HCT116 (cell line): ENCODE measurements at regions not wholly inside any gene's neighbourhood (a gene's known extent, or its start where the extent isn't known, plus 50 kb on each side); places are given as distances from the start of the nearest gene placed in this dataset.

Experiments used
- ATAC-seq: fragments of 200-7000 bp; cut with Tn5 transposase; 2 replicates; pipeline ENCODE4 v1.9.1; 2020; ENCODE audit warnings: mild to moderate bottlenecking, moderate library complexity
- BruUV-seq: library from RNA; stranded (reverse); fragments of 400-500 nt; replicated peaks from 2 replicates; lab custom pipeline; 2021; lab: Mats Ljungman, UMichigan
- CTCF ChIA-PET: fragments of 300-600 bp; sonication (Branson Sonifier 250); formaldehyde crosslinking; loops from one replicate; lab custom pipeline; 2021; ENCODE audit warnings: antibody characterized with exemption; lab: Charles Lee
- POLR2A ChIA-PET: fragments of 300-600, 350-600 bp; sonication (Branson Sonifier 250); formaldehyde crosslinking; loops from one replicate; lab custom pipeline; 2021; ENCODE audit warnings: antibody characterized with exemption; lab: Charles Lee
- RAD21 ChIA-PET, 2 experiments: fragments of 300-600 bp; sonication (Branson Sonifier 250); formaldehyde crosslinking; loops; one replicate each; lab custom pipeline; 2023; ENCODE audit warnings: low total read pairs in 2 of 2; ENCODE audit not compliant: uncharacterized antibody in 2 of 2, unreplicated experiment in 2 of 2, low non-redundant PET in 1 of 2; lab: Charles Lee
- DNase-seq: peaks from one replicate; pipeline ENCODE4 v3.0.0-alpha.2; 2010; ENCODE audit warnings: low read depth, low spot score
- H2AFZ ChIP-seq: fragments of 200-600 bp; shearing (Covaris generic), sonication (generic); 2 replicates; pipeline ENCODE4 v1.6.1; 2017; ENCODE audit warnings: low read depth, mixed run types, mixed read lengths, antibody characterized with exemption, low read length; ENCODE audit not compliant: poor library complexity, severe bottlenecking
- H3K27ac ChIP-seq: 2 replicates; pipeline ENCODE4 v1.5.1; 2012; ENCODE audit warnings: low read depth, low read length
- H3K27me3 ChIP-seq: fragments of 200-600 bp; sonication (generic); 2 replicates; pipeline ENCODE4 v1.6.1; 2016; ENCODE audit warnings: mixed run types, low read length, mixed read lengths; ENCODE audit not compliant: insufficient read depth
- H3K36me3 ChIP-seq, 2 experiments: fragments of 200-500 bp in 1 of 2; fragments of 200-600 bp in 1 of 2; sonication (Bioruptor generic) in 1 of 2; sonication (generic) in 1 of 2; 2 replicates each; pipeline versions ENCODE4 v1.5.1 to v1.6.1; 2014 to 2016; ENCODE audit warnings: low read length in 2 of 2, inconsistent platforms in 1 of 2, mixed read lengths in 1 of 2, mixed run types in 1 of 2; ENCODE audit not compliant: insufficient read depth in 2 of 2, control insufficient read depth in 1 of 2
- H3K4me1 ChIP-seq, 2 experiments: fragments of 200-600 bp in 1 of 2; sonication (generic) in 1 of 2; 2 replicates each; pipeline versions ENCODE4 v1.5.1 to v1.6.1; 2012 to 2017; ENCODE audit warnings: low read length in 2 of 2, inconsistent platforms in 1 of 2, mild to moderate bottlenecking in 1 of 2, mixed read lengths in 1 of 2, mixed run types in 1 of 2, moderate library complexity in 1 of 2; ENCODE audit not compliant: insufficient read depth in 2 of 2, control insufficient read depth in 1 of 2
- H3K4me2 ChIP-seq: fragments of 200-600 bp; sonication (generic); 2 replicates; pipeline ENCODE4 v1.6.1; 2017; ENCODE audit warnings: mixed run types, low read length, mixed read lengths
- H3K4me3 ChIP-seq, 2 experiments: fragments of 200-600 bp in 1 of 2; sonication (generic) in 1 of 2; replicated peaks in 1 of 2; 2 replicates each; pipeline ENCODE4 v1.5.1; 2011 to 2016; ENCODE audit warnings: low read length in 2 of 2, control low read depth in 1 of 2, low read depth in 1 of 2, mild to moderate bottlenecking in 1 of 2, mixed read lengths in 1 of 2, mixed run types in 1 of 2
- H3K79me2 ChIP-seq: fragments of 200-600 bp; sonication (generic); 2 replicates; pipeline ENCODE4 v1.6.1; 2017; ENCODE audit warnings: mild to moderate bottlenecking, mixed run types, low read length, moderate library complexity, mixed read lengths; ENCODE audit not compliant: insufficient read depth
- H3K9ac ChIP-seq: fragments of 200-600 bp; sonication (generic); 2 replicates; pipeline ENCODE4 v1.6.1; 2016; ENCODE audit warnings: low read length, mixed read lengths
- H3K9me2 ChIP-seq: fragments of 200-600 bp; sonication (generic), shearing (Covaris generic); 2 replicates; pipeline ENCODE4 v1.6.1; 2017; ENCODE audit warnings: mixed run types, mild to moderate bottlenecking, moderate library complexity; ENCODE audit not compliant: insufficient read depth
- H3K9me3 ChIP-seq, 2 experiments: fragments of 200-500 bp in 1 of 2; fragments of 200-600 bp in 1 of 2; sonication (Bioruptor generic) in 1 of 2; sonication (generic) in 1 of 2; 2 replicates each; pipeline ENCODE4 v1.6.1; 2014 to 2017; ENCODE audit warnings: low read length in 2 of 2, mixed read lengths in 2 of 2, inconsistent platforms in 1 of 2, low read depth in 1 of 2, mild to moderate bottlenecking in 1 of 2, mixed run types in 1 of 2, moderate library complexity in 1 of 2; ENCODE audit not compliant: control insufficient read depth in 1 of 2, insufficient read depth in 1 of 2
- H4K20me1 ChIP-seq: fragments of 200-600 bp; sonication (generic), shearing (Covaris generic); 2 replicates; pipeline ENCODE4 v1.6.1; 2017; ENCODE audit warnings: mixed run types, mild to moderate bottlenecking, moderate library complexity; ENCODE audit not compliant: insufficient read depth
- ATF3 ChIP-seq: IDR thresholded peaks from 2 replicates; pipeline ENCODE4 v1.6.1; 2012
- CBX3 ChIP-seq: IDR thresholded peaks from 2 replicates; pipeline ENCODE4 v1.6.1; 2012; ENCODE audit warnings: low read depth
- CEBPB ChIP-seq: IDR thresholded peaks from 2 replicates; pipeline ENCODE4 v1.6.1; 2012; ENCODE audit warnings: low read depth
- CTCF ChIP-seq, 3 experiments: fragments of 200-600 bp in 1 of 3; sonication (generic) in 1 of 3; IDR thresholded peaks in 2 of 3; conservative IDR thresholded peaks in 1 of 3; 2 replicates each; pipeline ENCODE4 v1.5.1; 2012 to 2017; ENCODE audit warnings: low read depth in 2 of 3, low read length in 2 of 3, antibody characterized with exemption in 1 of 3, borderline replicate concordance in 1 of 3, control low read depth in 1 of 3, mild to moderate bottlenecking in 1 of 3, mixed read lengths in 1 of 3, mixed run types in 1 of 3, moderate library complexity in 1 of 3; ENCODE audit not compliant: insufficient read depth in 1 of 3
- EGR1 ChIP-seq: IDR thresholded peaks from 2 replicates; pipeline ENCODE4 v1.6.1; 2012; ENCODE audit warnings: low read depth
- ELF1 ChIP-seq: IDR thresholded peaks from 2 replicates; pipeline ENCODE4 v1.6.1; 2012; ENCODE audit warnings: low read depth, borderline replicate concordance
- EZH2 ChIP-seq: fragments of 200-600 bp; sonication (generic); IDR thresholded peaks from 2 replicates; pipeline ENCODE4 v1.6.1; 2017; ENCODE audit warnings: antibody characterized with exemption, mixed run types
- EZH2phosphoT487 ChIP-seq: fragments of 200-600 bp; IDR thresholded peaks from 2 replicates; pipeline ENCODE4 v1.6.1; 2018; ENCODE audit warnings: antibody characterized with exemption, borderline replicate concordance
- FOSL1 ChIP-seq: IDR thresholded peaks from 2 replicates; pipeline ENCODE4 v1.6.1; 2012; ENCODE audit warnings: low read depth
- JUND ChIP-seq: IDR thresholded peaks from 2 replicates; pipeline ENCODE4 v1.6.1; 2012
- POLR2A ChIP-seq: IDR thresholded peaks from 2 replicates; pipeline ENCODE4 v1.7.0; 2011; ENCODE audit warnings: borderline replicate concordance; ENCODE audit not compliant: insufficient read depth, insufficient read length; ENCODE audit errors: extremely low read depth
- POLR2AphosphoS5 ChIP-seq: IDR thresholded peaks from 2 replicates; pipeline ENCODE4 v1.6.1; 2011; ENCODE audit warnings: mild to moderate bottlenecking, low read depth, low read length, moderate library complexity
- RAD21 ChIP-seq: IDR thresholded peaks from 2 replicates; pipeline ENCODE4 v1.6.1; 2012; ENCODE audit warnings: low read depth, mild to moderate bottlenecking
- REST ChIP-seq: IDR thresholded peaks from 2 replicates; pipeline ENCODE4 v1.6.1; 2012; ENCODE audit warnings: low read depth
- SIN3A ChIP-seq: IDR thresholded peaks from 2 replicates; pipeline ENCODE4 v1.6.1; 2012; ENCODE audit warnings: low read depth
- SP1 ChIP-seq: IDR thresholded peaks from 2 replicates; pipeline ENCODE4 v1.6.1; 2012; ENCODE audit warnings: low read depth
- SRF ChIP-seq: IDR thresholded peaks from 2 replicates; pipeline ENCODE4 v1.6.1; 2012; ENCODE audit warnings: low read depth
- YY1 ChIP-seq: IDR thresholded peaks from 2 replicates; pipeline ENCODE4 v1.6.1; 2011; ENCODE audit warnings: low read length, low read depth, moderate library complexity, mild to moderate bottlenecking; ENCODE audit not compliant: insufficient replicate concordance; ENCODE audit errors: extremely low read depth
- ZBTB33 ChIP-seq: IDR thresholded peaks from 2 replicates; pipeline ENCODE4 v1.6.1; 2011; ENCODE audit warnings: mild to moderate bottlenecking, low read length, moderate library complexity; ENCODE audit not compliant: insufficient replicate concordance; ENCODE audit errors: extremely low read depth
- intact Hi-C: fragments of 100-400 bp; cut with micrococcal nuclease; formaldehyde crosslinking; loops from 2 replicates; pipeline ENCODE4 v1.10.0; 2022
- TF ChIP-seq, protein P1 (sequence below): IDR thresholded peaks from 2 replicates; pipeline ENCODE4 v1.6.1; 2012

GRCh38 chr13:40486518-40487163 is 179.8 kb downstream of the FOXO1 start:
- Histone ChIP-seq H3K4me2 (no peak overlapping the region), H3K9me3 (no peaks in the 10 kb centered on the region), H3K79me2 (no peaks in the 10 kb centered on the region), H3K4me1 (peaks cover 0 to 12% of the 10 kb centered on the region in 2 experiments; a peak in 1 of 4 replicates), H3K27me3 (no peaks in the 10 kb centered on the region), H3K4me3 (no peak overlapping the region), H2AFZ (no peak overlapping the region), H4K20me1 (no peaks in the 10 kb centered on the region), H3K9me2 (no peaks in the 10 kb centered on the region), H3K27ac (no peak overlapping the region), H3K9ac (no peak overlapping the region), H3K36me3 (no peaks in the 10 kb centered on the region)
- no peak for TF ChIP-seq CTCF (IDR thresholded peaks at IDR 0.05 in 2 of 3, conservative IDR thresholded peaks at IDR 0.05 in 1 of 3; ENCODE audit: borderline replicate concordance in 1 of 3, insufficient read depth in 1 of 3, low read depth in 2 of 3, low read length in 2 of 3)
- TF ChIP-seq POLR2A, result no peak
- no peak for TF ChIP-seq EZH2phosphoT487
- TF ChIP-seq EZH2, result no peak
- no peak for TF ChIP-seq SP1
- TF ChIP-seq CEBPB, result no peak
- no peak for TF ChIP-seq JUND
- no peak for TF ChIP-seq YY1
- TF ChIP-seq ATF3, result no peak
- no peak for TF ChIP-seq ELF1
- no peak for TF ChIP-seq EGR1
- TF ChIP-seq FOSL1, result no peak
- no peak for TF ChIP-seq SRF
- no peak for TF ChIP-seq POLR2AphosphoS5
- TF ChIP-seq CBX3, result no peak
- TF ChIP-seq, protein P1, sequence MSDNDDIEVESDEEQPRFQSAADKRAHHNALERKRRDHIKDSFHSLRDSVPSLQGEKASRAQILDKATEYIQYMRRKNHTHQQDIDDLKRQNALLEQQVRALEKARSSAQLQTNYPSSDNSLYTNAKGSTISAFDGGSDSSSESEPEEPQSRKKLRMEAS, result no peak
- no peak for TF ChIP-seq SIN3A
- TF ChIP-seq REST, result no peak
- TF ChIP-seq RAD21, result no peak
- TF ChIP-seq ZBTB33, result no peak
- ChIA-PET RAD21 (no interaction called here), POLR2A (no interaction called here), CTCF (no interaction called here)
- no peak for ATAC-seq
- no TSS peak for BruUV-seq
- DNase-seq, result no peak
- intact Hi-C loops, result no loop called here
